GM23248 (cell line): ENCODE measurements at regions not wholly inside any gene's neighbourhood (a gene's known extent, or its start where the extent isn't known, plus 50 kb on each side); places are given as distances from the start of the nearest gene placed in this dataset.

Source experiments
- DNase-seq: peaks from one replicate; pipeline ENCODE4 v3.0.0-alpha.2; 2015
- H2AFZ ChIP-seq: fragments of 200-600 bp; sonication (generic); 2 replicates; pipeline ENCODE4 v1.6.1; 2016; ENCODE audit warnings: antibody characterized with exemption
- H3F3A ChIP-seq: fragments of 200-600 bp; sonication (generic); 2 replicates; pipeline ENCODE4 v1.6.1; 2016; ENCODE audit warnings: mild to moderate bottlenecking, antibody characterized with exemption, mixed run types; ENCODE audit not compliant: insufficient read depth
- H3K27ac ChIP-seq: fragments of 200-600 bp; sonication (generic); 2 replicates; pipeline ENCODE4 v1.5.1; 2016; ENCODE audit warnings: mild to moderate bottlenecking
- H3K27me3 ChIP-seq: fragments of 200-600 bp; sonication (generic); replicated peaks from 2 replicates; pipeline ENCODE4 v1.6.1; 2016; ENCODE audit warnings: mild to moderate bottlenecking; ENCODE audit not compliant: insufficient read depth
- H3K36me3 ChIP-seq: fragments of 200-600 bp; sonication (generic); 2 replicates; pipeline ENCODE4 v1.6.1; 2016; ENCODE audit warnings: low read depth, mild to moderate bottlenecking
- H3K4me1 ChIP-seq: fragments of 200-600 bp; sonication (generic); 2 replicates; pipeline ENCODE4 v1.6.1; 2016; ENCODE audit warnings: mild to moderate bottlenecking; ENCODE audit not compliant: insufficient read depth
- H3K4me2 ChIP-seq: fragments of 200-600 bp; sonication (generic); one replicate; pipeline ENCODE4 v1.6.1; 2016; ENCODE audit warnings: mild to moderate bottlenecking; ENCODE audit not compliant: unreplicated experiment
- H3K4me3 ChIP-seq: fragments of 200-600 bp; sonication (generic); 2 replicates; pipeline ENCODE4 v1.5.1; 2016; ENCODE audit warnings: mild to moderate bottlenecking
- H3K79me2 ChIP-seq: fragments of 200-600 bp; sonication (generic); 2 replicates; pipeline ENCODE4 v1.6.1; 2016; ENCODE audit warnings: mild to moderate bottlenecking; ENCODE audit not compliant: insufficient read depth
- H3K9ac ChIP-seq: fragments of 200-600 bp; sonication (generic); 2 replicates; pipeline ENCODE4 v1.6.1; 2016; ENCODE audit warnings: mild to moderate bottlenecking
- H3K9me2 ChIP-seq: fragments of 200-600 bp; sonication (generic); 2 replicates; pipeline ENCODE4 v1.6.1; 2016; ENCODE audit warnings: mixed run types, mild to moderate bottlenecking, moderate library complexity; ENCODE audit not compliant: insufficient read depth
- H3K9me3 ChIP-seq: fragments of 200-600 bp; sonication (generic); one replicate; pipeline ENCODE4 v1.6.1; 2017; ENCODE audit warnings: low read depth
- H4K20me1 ChIP-seq: fragments of 200-600 bp; sonication (generic); 2 replicates; pipeline ENCODE4 v1.6.0; 2016; ENCODE audit not compliant: insufficient read depth
- EZH2 ChIP-seq: fragments of 200-600 bp; sonication (generic); IDR thresholded peaks from 2 replicates; pipeline ENCODE4 v1.6.1; 2018; ENCODE audit warnings: antibody characterized with exemption, mild to moderate bottlenecking; ENCODE audit not compliant: insufficient read depth, poor library complexity, severe bottlenecking
- EZH2phosphoT487 ChIP-seq: fragments of 200-600 bp; sonication (generic); IDR thresholded peaks from 2 replicates; pipeline ENCODE4 v1.6.1; 2018; ENCODE audit warnings: antibody characterized with exemption, moderate library complexity, mild to moderate bottlenecking, low read depth; ENCODE audit not compliant: insufficient read depth
- WGBS, 2 experiments: methylation state at CpG; one replicate each; pipeline ENCODE4 v1.1.6; 2015 to 2017; ENCODE audit warnings: low lambda C conversion rate in 2 of 2, low coverage in 1 of 2; ENCODE audit errors: missing lambda C conversion rate in 2 of 2; 5-methylcytosine and 5-hydroxymethylcytosine counted together
- in situ Hi-C: fragments of 300-500 bp; cut with MboI; formaldehyde crosslinking; loops from 2 replicates; pipeline ENCODE4 v1.15.0; 2020

DNA sequence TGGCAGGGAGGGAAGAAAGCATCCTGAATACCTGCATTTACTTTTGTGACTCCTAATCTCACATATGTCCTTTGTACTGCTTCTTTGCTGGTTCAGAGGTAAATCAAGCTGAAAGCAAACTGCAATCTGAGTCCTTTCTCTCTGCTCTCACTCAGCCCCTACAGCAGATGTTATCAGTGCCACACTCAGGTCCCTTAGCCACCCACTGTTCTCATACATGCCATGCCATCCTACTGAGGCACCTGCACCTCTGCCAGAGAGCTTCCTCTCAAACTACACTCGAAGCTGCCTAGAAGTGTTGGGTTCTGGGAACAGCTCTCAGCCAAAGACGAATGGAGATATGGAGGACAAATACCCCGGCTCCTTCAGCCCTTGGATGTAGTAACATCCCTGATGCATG lies 244.5 kb downstream of the TXNL1 start:
- H3K4me3 ChIP-seq = no peak overlapping the region
- no peaks in the 10 kb centered on the region for H4K20me1 ChIP-seq
- TF ChIP-seq EZH2 (no peak), EZH2phosphoT487 (no peak)
- no peak overlapping the region for H3K27ac ChIP-seq
- no peaks in the 10 kb centered on the region for H3F3A ChIP-seq
- no peak overlapping the region for H3K4me2 ChIP-seq
- no peaks in the 10 kb centered on the region for H3K27me3 ChIP-seq
- no peak overlapping the region for H3K9ac ChIP-seq
- no peaks in the 10 kb centered on the region for H3K9me2 ChIP-seq
- WGBS, 2 experiments = 93 to 96% methylated on average over 3 of the region's 3 CpGs
- no peaks in the 10 kb centered on the region for H3K79me2 ChIP-seq
- in situ Hi-C loops = no loop called here
- DNase-seq = no peak
- H2AFZ ChIP-seq = no peak overlapping the region
- H3K36me3 ChIP-seq = no peaks in the 10 kb centered on the region
- no peaks in the 10 kb centered on the region for H3K4me1 ChIP-seq
- no peaks in the 10 kb centered on the region for H3K9me3 ChIP-seq

DNA sequence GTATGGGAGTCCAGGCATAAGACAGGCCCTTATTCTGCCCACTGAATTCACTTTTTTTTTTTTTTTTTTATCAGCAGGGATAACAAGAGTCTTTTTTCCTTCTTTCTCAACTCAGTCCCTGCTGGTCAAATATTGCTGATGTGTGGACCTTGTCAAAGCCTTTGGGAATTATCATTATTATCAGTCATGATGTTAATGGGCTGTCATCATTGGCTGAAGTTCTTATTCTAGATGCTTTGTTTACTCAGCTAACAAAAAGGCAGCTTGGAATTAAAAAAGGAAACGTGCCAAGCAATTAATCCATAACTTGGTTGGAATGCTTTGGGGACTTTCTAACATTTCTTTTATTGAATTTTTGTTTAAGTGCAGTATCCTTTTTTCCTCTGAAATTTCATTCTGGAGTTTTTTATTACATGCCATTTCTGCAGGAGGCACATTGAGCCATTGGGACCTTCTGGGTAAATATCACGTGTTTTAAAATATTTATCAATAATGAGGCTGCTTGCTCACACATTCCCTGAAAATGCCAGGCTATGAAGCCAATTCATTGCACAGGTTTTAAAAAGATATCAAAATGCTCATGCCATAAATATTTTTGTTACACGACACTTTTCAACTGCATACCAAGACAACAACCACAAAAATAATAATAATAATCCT lies 246.3 kb downstream of the TXNL1 start:
- H3K27me3 ChIP-seq = no peaks in the 10 kb centered on the region
- in situ Hi-C loops = no loop called here
- no peak overlapping the region for H3K4me3 ChIP-seq
- no peaks in the 10 kb centered on the region for H3K79me2 ChIP-seq
- no peaks in the 10 kb centered on the region for H4K20me1 ChIP-seq
- no peak overlapping the region for H3K4me2 ChIP-seq
- H3K9me2 ChIP-seq = no peaks in the 10 kb centered on the region
- H3F3A ChIP-seq = no peaks in the 10 kb centered on the region
- no peaks in the 10 kb centered on the region for H3K9me3 ChIP-seq
- H3K9ac ChIP-seq = no peak overlapping the region
- no peak overlapping the region for H2AFZ ChIP-seq
- no peaks in the 10 kb centered on the region for H3K36me3 ChIP-seq
- no peak overlapping the region for H3K27ac ChIP-seq
- 53 to 56% methylated on average over 3 of the region's 3 CpGs for WGBS, 2 experiments
- DNase-seq = no peak
- H3K4me1 ChIP-seq = no peaks in the 10 kb centered on the region
- TF ChIP-seq EZH2 (no peak), EZH2phosphoT487 (no peak)

DNA sequence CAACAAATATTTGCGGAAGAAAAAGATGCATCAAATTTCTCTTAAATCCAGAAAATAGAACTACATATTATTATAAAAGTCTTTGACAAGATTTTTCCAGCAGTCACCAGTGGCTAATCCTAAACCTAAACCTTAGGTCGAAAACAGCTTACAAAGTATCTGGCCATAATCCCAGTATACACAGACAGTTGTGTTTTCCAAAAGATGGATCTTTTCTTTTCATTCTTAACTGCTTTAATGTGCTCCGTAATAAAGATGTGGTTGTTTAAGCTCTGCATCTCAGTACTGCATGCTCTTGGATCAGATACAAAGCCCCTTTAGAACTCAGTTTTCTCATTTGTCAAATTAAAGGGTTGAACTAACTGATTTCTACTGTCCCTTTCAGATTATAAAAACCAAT lies 247.8 kb downstream of the TXNL1 start:
- Histone ChIP-seq H3K4me3 (no peak overlapping the region), H4K20me1 (no peaks in the 10 kb centered on the region), H3K4me2 (no peak overlapping the region), H3K9me3 (no peaks in the 10 kb centered on the region), H3K9me2 (no peaks in the 10 kb centered on the region), H3F3A (no peaks in the 10 kb centered on the region), H3K27ac (no peak overlapping the region), H3K79me2 (no peaks in the 10 kb centered on the region), H3K9ac (no peak overlapping the region), H3K36me3 (no peaks in the 10 kb centered on the region), H3K27me3 (no peaks in the 10 kb centered on the region), H3K4me1 (no peaks in the 10 kb centered on the region), H2AFZ (no peak overlapping the region)
- 86 to 87% methylated on average over 3 of the region's 3 CpGs for WGBS, 2 experiments
- in situ Hi-C loops = no loop called here
- no peak for DNase-seq
- TF ChIP-seq EZH2 = no peak
- no peak for TF ChIP-seq EZH2phosphoT487

DNA sequence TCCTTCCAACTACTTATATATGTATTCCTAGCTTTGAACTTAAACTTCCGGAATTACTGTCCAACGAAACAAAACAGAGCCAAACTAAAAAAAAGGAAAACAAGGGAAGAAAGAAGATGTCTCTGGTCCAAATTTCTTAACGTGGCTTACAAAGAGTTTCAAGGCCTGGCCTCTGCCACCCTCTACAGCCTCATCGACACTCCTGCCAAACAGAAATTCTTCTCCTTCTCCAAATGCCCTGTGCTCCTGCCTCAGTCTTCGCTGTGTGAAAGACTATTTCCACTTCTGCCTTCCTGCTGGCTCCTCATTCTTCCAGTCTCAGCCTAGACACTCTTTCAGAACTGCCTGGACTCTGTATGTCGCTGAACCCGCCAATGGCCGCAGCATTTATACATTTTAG lies 249.2 kb downstream of the TXNL1 start:
- WGBS, 2 experiments = 57 to 64% methylated on average over 8 of the region's 8 CpGs
- no peaks in the 10 kb centered on the region for H3K36me3 ChIP-seq
- no peak overlapping the region for H3K4me2 ChIP-seq
- H2AFZ ChIP-seq = no peak overlapping the region
- no peak overlapping the region for H3K9ac ChIP-seq
- H3K79me2 ChIP-seq = no peaks in the 10 kb centered on the region
- H3K4me1 ChIP-seq = no peaks in the 10 kb centered on the region
- no peaks in the 10 kb centered on the region for H4K20me1 ChIP-seq
- no peaks in the 10 kb centered on the region for H3K9me2 ChIP-seq
- H3K9me3 ChIP-seq = no peaks in the 10 kb centered on the region
- H3K27ac ChIP-seq = no peak overlapping the region
- no peaks in the 10 kb centered on the region for H3F3A ChIP-seq
- no peak overlapping the region for H3K4me3 ChIP-seq
- peak; percentile 34 for DNase-seq
- no peaks in the 10 kb centered on the region for H3K27me3 ChIP-seq
- in situ Hi-C loops = no loop called here
- no peak for TF ChIP-seq EZH2phosphoT487
- TF ChIP-seq EZH2 = no peak

GRCh38 chr18:56388571-56388970 lies 249.8 kb downstream of the TXNL1 start:
- Histone ChIP-seq H3K9ac (no peak overlapping the region), H3F3A (no peaks in the 10 kb centered on the region), H3K4me1 (no peaks in the 10 kb centered on the region), H2AFZ (no peak overlapping the region), H3K9me3 (no peaks in the 10 kb centered on the region), H3K27ac (no peak overlapping the region), H3K9me2 (no peaks in the 10 kb centered on the region), H3K36me3 (no peaks in the 10 kb centered on the region), H4K20me1 (no peaks in the 10 kb centered on the region), H3K4me3 (no peak overlapping the region), H3K79me2 (no peaks in the 10 kb centered on the region), H3K27me3 (no peaks in the 10 kb centered on the region), H3K4me2 (no peak overlapping the region)
- in situ Hi-C loops = no loop called here
- no peak for TF ChIP-seq EZH2
- TF ChIP-seq EZH2phosphoT487 = no peak
- 93 to 97% methylated on average over 5 of the region's 5 CpGs for WGBS, 2 experiments
- DNase-seq = no peak
